MG63 (cell line): ENCODE measurements at regions not wholly inside any gene's neighbourhood (a gene's known extent, or its start where the extent isn't known, plus 50 kb on each side); places are given as distances from the start of the nearest gene placed in this dataset.
"Not testable (repeated sequence)": the region's sequence is repeated elsewhere in the genome, so short reads cannot be mapped to it uniquely, and the experiment has no call there.

Source experiments
- DNase-seq: peaks from one replicate; pipeline ENCODE4 v3.0.0-alpha.2; 2020
- H3K27me3 ChIP-seq: fragments of 250-450 bp; sonication (Bioruptor Pico); 2 replicates; pipeline ENCODE4 v1.5.1; 2020; ENCODE audit warnings: mild to moderate bottlenecking, moderate library complexity
- H3K36me3 ChIP-seq: fragments of 250-450 bp; sonication (Bioruptor Pico); 2 replicates; pipeline ENCODE4 v1.5.1; 2020; ENCODE audit warnings: mild to moderate bottlenecking, moderate library complexity
- H3K4me3 ChIP-seq: fragments of 250-450 bp; sonication (Bioruptor Pico); 2 replicates; pipeline ENCODE4 v1.5.1; 2020; ENCODE audit warnings: mild to moderate bottlenecking, moderate library complexity
- H3K9me3 ChIP-seq: fragments of 250-450 bp; sonication (Bioruptor Pico); 2 replicates; pipeline ENCODE4 v1.5.1; 2020; ENCODE audit warnings: mild to moderate bottlenecking, moderate library complexity

- Histone ChIP-seq H3K27me3 (no peaks in the 10 kb centered on the region), H3K4me3 (no peak overlapping the region), H3K36me3 (no peaks in the 10 kb centered on the region), H3K9me3 (no peaks in the 10 kb centered on the region)
- DNase-seq = no peak
Observed at GRCh38 chr4:81700189-81700588, 228.5 kb upstream of the RASGEF1B start.

- Histone ChIP-seq H3K36me3 (no peaks in the 10 kb centered on the region), H3K27me3 (no peaks in the 10 kb centered on the region), H3K9me3 (no peaks in the 10 kb centered on the region), H3K4me3 (no peak overlapping the region)
- DNase-seq = no peak
Observed at GRCh38 chr4:81698538-81699296, 227.0 kb upstream of the RASGEF1B start.

GRCh38 chr4:81694176-81694913 lies 222.6 kb upstream of the RASGEF1B start:
- Histone ChIP-seq H3K9me3 (no peaks in the 10 kb centered on the region), H3K27me3 (no peaks in the 10 kb centered on the region), H3K4me3 (no peak overlapping the region), H3K36me3 (no peaks in the 10 kb centered on the region)
- DNase-seq = no peak

- H3K9me3 ChIP-seq = no peaks in the 10 kb centered on the region
- H3K4me3 ChIP-seq = no peak overlapping the region
- H3K27me3 ChIP-seq = no peaks in the 10 kb centered on the region
- DNase-seq = no peak
- no peaks in the 10 kb centered on the region for H3K36me3 ChIP-seq
Observed at GRCh38 chr4:81690871-81691270, 219.2 kb upstream of the RASGEF1B start.

- DNase-seq = no peak
- Histone ChIP-seq H3K9me3 (no peaks in the 10 kb centered on the region), H3K4me3 (no peak overlapping the region), H3K36me3 (no peaks in the 10 kb centered on the region), H3K27me3 (no peaks in the 10 kb centered on the region)
Observed at GRCh38 chr4:81688085-81688484, 216.4 kb upstream of the RASGEF1B start.

- no peak for DNase-seq
- no peaks in the 10 kb centered on the region for H3K36me3 ChIP-seq
- H3K27me3 ChIP-seq = no peaks in the 10 kb centered on the region
- H3K9me3 ChIP-seq = no peaks in the 10 kb centered on the region
- H3K4me3 ChIP-seq = no peak overlapping the region
Observed at GRCh38 chr4:81687471-81687870, 215.8 kb upstream of the RASGEF1B start.

GRCh38 chr4:81685104-81685503 lies 213.4 kb upstream of the RASGEF1B start:
- DNase-seq = no peak
- no peaks in the 10 kb centered on the region for H3K9me3 ChIP-seq
- H3K27me3 ChIP-seq = no peaks in the 10 kb centered on the region
- H3K4me3 ChIP-seq = no peak overlapping the region
- H3K36me3 ChIP-seq = no peaks in the 10 kb centered on the region

- Histone ChIP-seq H3K9me3 (no peaks in the 10 kb centered on the region), H3K27me3 (no peaks in the 10 kb centered on the region), H3K36me3 (no peaks in the 10 kb centered on the region), H3K4me3 (no peak overlapping the region)
- no peak for DNase-seq
Observed at GRCh38 chr4:81684352-81684751, 212.6 kb upstream of the RASGEF1B start.

- Histone ChIP-seq H3K9me3 (no peaks in the 10 kb centered on the region), H3K36me3 (no peaks in the 10 kb centered on the region), H3K27me3 (no peaks in the 10 kb centered on the region), H3K4me3 (no peak overlapping the region)
- no peak for DNase-seq
Observed at GRCh38 chr4:81682492-81682891, 210.8 kb upstream of the RASGEF1B start.

- Histone ChIP-seq H3K9me3 (no peaks in the 10 kb centered on the region), H3K36me3 (no peaks in the 10 kb centered on the region), H3K4me3 (no peak overlapping the region), H3K27me3 (no peaks in the 10 kb centered on the region)
- no peak for DNase-seq
Observed at GRCh38 chr4:81679315-81679714, 207.6 kb upstream of the RASGEF1B start.

GRCh38 chr4:81678801-81679200 lies 207.1 kb upstream of the RASGEF1B start:
- H3K9me3 ChIP-seq = no peaks in the 10 kb centered on the region

GRCh38 chr4:81676537-81676936 lies 204.8 kb upstream of the RASGEF1B start:
- Histone ChIP-seq H3K4me3 (no peak overlapping the region), H3K36me3 (no peaks in the 10 kb centered on the region), H3K9me3 (no peaks in the 10 kb centered on the region), H3K27me3 (no peaks in the 10 kb centered on the region)
- no peak for DNase-seq

More at GRCh38 chr4:81678801-81679200, 207.1 kb upstream of the RASGEF1B start:
- no peak for DNase-seq
- Histone ChIP-seq H3K4me3 (no peak overlapping the region), H3K27me3 (no peaks in the 10 kb centered on the region), H3K36me3 (no peaks in the 10 kb centered on the region)

GRCh38 chr4:81675791-81676393 lies 204.2 kb upstream of the RASGEF1B start:
- no peak for DNase-seq
- no peak overlapping the region for H3K4me3 ChIP-seq
- H3K27me3 ChIP-seq = no peaks in the 10 kb centered on the region
- no peaks in the 10 kb centered on the region for H3K36me3 ChIP-seq
- no peaks in the 10 kb centered on the region for H3K9me3 ChIP-seq

- no peak overlapping the region for H3K4me3 ChIP-seq
- no peak for DNase-seq
- H3K36me3 ChIP-seq = no peaks in the 10 kb centered on the region
- H3K9me3 ChIP-seq = no peaks in the 10 kb centered on the region
- H3K27me3 ChIP-seq = no peaks in the 10 kb centered on the region
Observed at GRCh38 chr4:81673961-81674360, 202.3 kb upstream of the RASGEF1B start.

- H3K27me3 ChIP-seq, DNase-seq: not testable (repeated sequence)
Observed at GRCh38 chr4:81668328-81668727, 196.6 kb upstream of the RASGEF1B start.

GRCh38 chr4:81667539-81667938 lies 195.8 kb upstream of the RASGEF1B start:
- Histone ChIP-seq H3K4me3 (no peak overlapping the region), H3K36me3 (no peaks in the 10 kb centered on the region), H3K9me3 (no peaks in the 10 kb centered on the region), H3K27me3 (no peaks in the 10 kb centered on the region)
- DNase-seq = no peak

More at GRCh38 chr4:81668328-81668727, 196.6 kb upstream of the RASGEF1B start:
- H3K9me3 ChIP-seq, H3K36me3 ChIP-seq, H3K4me3 ChIP-seq: not testable (repeated sequence)

- Histone ChIP-seq H3K9me3 (no peaks in the 10 kb centered on the region), H3K4me3 (no peak overlapping the region), H3K36me3 (no peaks in the 10 kb centered on the region), H3K27me3 (no peaks in the 10 kb centered on the region)
- no peak for DNase-seq
Observed at GRCh38 chr4:81666491-81666890, 194.8 kb upstream of the RASGEF1B start.
